MM.1S (cell line): ENCODE measurements at regions not wholly inside any gene's neighbourhood (a gene's known extent, or its start where the extent isn't known, plus 50 kb on each side); places are given as distances from the start of the nearest gene placed in this dataset.

ENCODE experiments used
- CTCF ChIP-seq: fragments of 300-600 bp; sonication (generic); IDR thresholded peaks from 2 replicates; pipeline ENCODE4 v1.5.1; 2016; ENCODE audit warnings: antibody characterized with exemption, low read length, mixed read lengths
- EZH2 ChIP-seq: fragments of 300-600 bp; sonication (generic); optimal IDR thresholded peaks from 2 replicates; pipeline ENCODE3; 2017; ENCODE audit warnings: low read depth, mild to moderate bottlenecking, antibody characterized with exemption, low read length, mixed read lengths
- EZH2phosphoT487 ChIP-seq: fragments of 300-600 bp; sonication (generic); IDR thresholded peaks from 2 replicates; pipeline ENCODE4 v1.6.1; 2018; ENCODE audit warnings: antibody characterized with exemption, low read length

DNA sequence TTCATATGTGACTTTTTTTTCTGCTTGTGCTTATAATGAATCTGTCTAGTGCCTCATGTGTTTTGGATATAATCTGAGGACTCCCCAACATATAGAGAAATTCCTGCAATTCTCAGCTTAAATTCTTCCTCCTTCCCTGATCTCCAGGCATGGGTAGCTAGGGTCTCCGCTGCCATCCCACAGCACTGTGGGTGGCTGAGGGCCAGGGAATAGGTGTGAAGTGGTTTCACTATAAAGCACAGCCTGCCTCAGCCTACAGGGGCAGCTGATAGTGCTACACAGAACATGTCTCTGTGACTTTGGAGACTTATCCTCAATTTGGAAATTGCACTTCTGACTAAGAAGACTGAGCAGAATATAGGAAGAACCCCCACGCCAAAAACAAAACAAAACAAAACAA lies 137.3 kb upstream of the NABP1 start:
- TF ChIP-seq CTCF (no peak), EZH2phosphoT487 (no peak), EZH2 (no peak)
